ENCODE measurements at regions not wholly inside any gene's neighbourhood (a gene's known extent, or its start where the extent isn't known, plus 50 kb on each side); places are given as distances from the start of the nearest gene placed in this dataset.

- no peak overlapping the region for H3K4me3 ChIP-seq
- no peak for DNase-seq (ENCODE audit: extremely low read depth in 1 of 4, low spot score in 3 of 4)
- CTCF ChIA-PET (ENCODE audit: low intra/inter-chr PET ratio): no interaction called here
- POLR2A ChIA-PET: no interaction called here
- no peaks in the 10 kb centered on the region for H3K9me3 ChIP-seq (replicated peaks; ENCODE audit: control insufficient read depth, insufficient read depth, low read depth, low read length)
- no peaks in the 10 kb centered on the region for H3K79me2 ChIP-seq (ENCODE audit: control insufficient read depth, insufficient read depth, low read length)
- in situ Hi-C loops (cut with MboI): no loop called here
- no peaks in the 10 kb centered on the region for H3K9me1 ChIP-seq (ENCODE audit: control insufficient read depth, insufficient read depth, low read length)
- no peak overlapping the region for H3K27ac ChIP-seq (ENCODE audit: extremely low read depth, low read depth, low read length)
- WGBS (ENCODE audit: insufficient coverage, low coverage, missing lambda C conversion rate): 2% methylated on average over 9 of the region's 9 CpGs
- TF ChIP-seq ZNF324 (CRISPR knock-in tag; IDR thresholded peaks at IDR 0.05) (no peak), TBP (optimal IDR thresholded peaks at IDR 0.05; ENCODE audit: low read depth, low read length) (no peak), PREB (CRISPR knock-in tag; IDR thresholded peaks at IDR 0.05) (no peak), SAFB (IDR thresholded peaks at IDR 0.05; ENCODE audit: borderline replicate concordance, low read depth, low read length) (no peak), SOX6 (IDR thresholded peaks at IDR 0.05) (no peak), CHD7 (IDR thresholded peaks at IDR 0.05; ENCODE audit: low read depth, low read length) (no peak), ZNF282 (CRISPR knock-in tag; IDR thresholded peaks at IDR 0.05) (no peak), ETV6 (IDR thresholded peaks at IDR 0.05; ENCODE audit: borderline replicate concordance in 1 of 2, low read depth in 2 of 2, low read length in 1 of 2) (no peak), ETV6 (CRISPR knock-in tag; IDR thresholded peaks at IDR 0.05; ENCODE audit: borderline replicate concordance) (no peak), DPF2 (IDR thresholded peaks at IDR 0.05) (no peak)
- TF ChIP-seq, protein P1, sequence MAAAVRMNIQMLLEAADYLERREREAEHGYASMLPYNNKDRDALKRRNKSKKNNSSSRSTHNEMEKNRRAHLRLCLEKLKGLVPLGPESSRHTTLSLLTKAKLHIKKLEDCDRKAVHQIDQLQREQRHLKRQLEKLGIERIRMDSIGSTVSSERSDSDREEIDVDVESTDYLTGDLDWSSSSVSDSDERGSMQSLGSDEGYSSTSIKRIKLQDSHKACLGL (CRISPR knock-in tag; IDR thresholded peaks at IDR 0.05; ENCODE audit: borderline replicate concordance, poor library complexity, severe bottlenecking): no peak
- no peak overlapping the region for H3K4me2 ChIP-seq (ENCODE audit: insufficient read depth, low read length)
- H4K20me1 ChIP-seq (replicated peaks; ENCODE audit: control insufficient read depth, insufficient read depth, low read length): 0 out of 2 replicates have a peak, but pooled peaks cover 3% of the 10 kb centered on the region
- peaks cover 20 to 66% of the 10 kb centered on the region in 2 experiments for H3K27me3 ChIP-seq (ENCODE audit: control insufficient read depth in 2 of 2, insufficient read depth in 2 of 2, low read length in 2 of 2)
- H3K4me1 ChIP-seq (replicated peaks in 1 of 2; ENCODE audit: control insufficient read depth in 2 of 2, insufficient read depth in 2 of 2, low read length in 2 of 2): no peaks in the 10 kb centered on the region
- H2AFZ ChIP-seq (ENCODE audit: low read depth, low read length): no peak overlapping the region
- intact Hi-C loops (cut with micrococcal nuclease): no loop called here
- H3K9ac ChIP-seq (ENCODE audit: insufficient read depth in 1 of 2, low read depth in 2 of 2, low read length in 2 of 2): no peak overlapping the region
- no TSS peak for BruUV-seq (replicated peaks)
- ATAC-seq: no peak
- no peak for FAIRE-seq
- no peaks in the 10 kb centered on the region for H3K36me3 ChIP-seq (ENCODE audit: control insufficient read depth, insufficient read depth, low read length)
These were observed 156.1 kb downstream of the ZNF664 start for GRCh38 chr12:124129132-124129531.
